ENCODE measurements at regions not wholly inside any gene's neighbourhood (a gene's known extent, or its start where the extent isn't known, plus 50 kb on each side); places are given as distances from the start of the nearest gene placed in this dataset.

GRCh38 chr6:121609281-121609680 is 173.8 kb downstream of the GJA1 start:
- TF ChIP-seq POLR2AphosphoS5 (IDR thresholded peaks at IDR 0.05; ENCODE audit: low read depth, low read length) (no peak), REST (IDR thresholded peaks at IDR 0.05; ENCODE audit: insufficient read depth in 1 of 2, low read depth in 2 of 2, low read length in 2 of 2) (no peak), TAF1 (IDR thresholded peaks at IDR 0.05; ENCODE audit: borderline replicate concordance, insufficient read depth, low read length) (no peak), SIN3A (IDR thresholded peaks at IDR 0.05; ENCODE audit: borderline replicate concordance, insufficient read depth, low read length) (no peak)

All from PFSK-1 (cell line).